HL-60 (cell line): ENCODE measurements at regions not wholly inside any gene's neighbourhood (a gene's known extent, or its start where the extent isn't known, plus 50 kb on each side); places are given as distances from the start of the nearest gene placed in this dataset.

Source experiments
- CTCF ChIP-seq: IDR thresholded peaks from one replicate; pipeline ENCODE4 v1.5.1; 2011; ENCODE audit warnings: low read length, control low read depth, inconsistent platforms; ENCODE audit not compliant: insufficient read depth
- GABPA ChIP-seq: IDR thresholded peaks from 2 replicates; pipeline ENCODE4 v1.6.1; 2012; ENCODE audit warnings: low read depth
- POLR2AphosphoS5 ChIP-seq: IDR thresholded peaks from 2 replicates; pipeline ENCODE4 v1.6.1; 2012; ENCODE audit warnings: low read depth
- REST ChIP-seq: IDR thresholded peaks from 2 replicates; pipeline ENCODE4 v1.6.1; 2012; ENCODE audit warnings: low read depth; ENCODE audit not compliant: insufficient replicate concordance
- SPI1 ChIP-seq: IDR thresholded peaks from 2 replicates; pipeline ENCODE4 v1.6.1; 2012; ENCODE audit warnings: low read depth, mild to moderate bottlenecking, borderline replicate concordance

DNA sequence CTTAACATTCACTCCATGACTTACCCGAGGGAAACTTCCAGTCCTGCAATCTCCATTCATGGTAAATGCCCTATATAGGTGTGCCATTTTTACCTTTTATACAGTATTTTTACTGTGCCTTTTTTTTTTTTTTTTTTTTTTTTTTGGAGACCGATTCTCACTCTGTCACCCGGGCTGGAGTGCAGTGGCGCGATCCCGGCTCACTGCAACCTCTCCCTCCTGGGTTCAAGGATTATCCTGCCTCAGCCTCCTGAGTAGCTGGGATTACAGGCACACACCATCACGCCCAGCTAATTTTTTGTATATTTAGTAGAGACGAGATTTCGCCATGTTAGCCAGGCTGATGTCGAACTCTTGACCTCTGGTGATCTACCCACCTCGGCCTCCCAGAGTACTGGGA, 124.4 kb upstream of the PLPPR4 start:
- TF ChIP-seq CTCF (no peak), REST (no peak), SPI1 (no peak), GABPA (no peak), POLR2AphosphoS5 (no peak)
